Peyer's patch (tissue), 4 donors: ENCODE measurements at regions not wholly inside any gene's neighbourhood (a gene's known extent, or its start where the extent isn't known, plus 50 kb on each side); places are given as distances from the start of the nearest gene placed in this dataset.

ENCODE experiments used
- POLR2A ChIP-seq, 2 donors: fragments of 450-650 bp; IDR thresholded peaks; one replicate each; pipeline ENCODE4 v1.5.1; 2017; ENCODE audit warnings: antibody characterized with exemption in 2 of 2, mild to moderate bottlenecking in 2 of 2, moderate library complexity in 2 of 2
- TF ChIP-seq, protein P1 (sequence below), 6 experiments: fragments of 450-650 bp in 4 of 6; fragments of 200-600 bp in 2 of 6; sonication (generic) in 1 of 6; IDR thresholded peaks; one replicate each; pipeline ENCODE4 v1.5.1; 2017 to 2019; ENCODE audit warnings: antibody characterized with exemption in 6 of 6, mild to moderate bottlenecking in 3 of 6, moderate library complexity in 1 of 6

DNA sequence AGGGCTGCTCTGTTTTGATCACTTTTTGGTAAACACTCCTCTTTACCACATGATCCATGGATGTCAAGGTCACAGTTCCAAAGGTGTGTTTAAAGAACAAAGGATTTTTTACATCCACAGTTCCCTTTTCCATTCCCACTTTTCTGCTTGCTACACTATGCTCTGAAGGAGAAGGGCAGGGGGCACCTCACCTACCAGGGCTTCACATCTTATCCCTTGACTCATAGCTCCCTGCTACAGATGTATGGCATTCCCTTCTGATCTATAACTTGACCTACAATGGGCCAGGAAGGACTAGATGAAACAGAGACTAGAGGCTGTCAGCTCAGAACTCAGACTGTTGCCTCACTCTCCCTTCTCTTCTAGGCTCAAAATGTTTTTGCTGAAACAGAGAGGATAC lies 233.1 kb upstream of the RPS6KA3 start:
- TF ChIP-seq, protein P1, sequence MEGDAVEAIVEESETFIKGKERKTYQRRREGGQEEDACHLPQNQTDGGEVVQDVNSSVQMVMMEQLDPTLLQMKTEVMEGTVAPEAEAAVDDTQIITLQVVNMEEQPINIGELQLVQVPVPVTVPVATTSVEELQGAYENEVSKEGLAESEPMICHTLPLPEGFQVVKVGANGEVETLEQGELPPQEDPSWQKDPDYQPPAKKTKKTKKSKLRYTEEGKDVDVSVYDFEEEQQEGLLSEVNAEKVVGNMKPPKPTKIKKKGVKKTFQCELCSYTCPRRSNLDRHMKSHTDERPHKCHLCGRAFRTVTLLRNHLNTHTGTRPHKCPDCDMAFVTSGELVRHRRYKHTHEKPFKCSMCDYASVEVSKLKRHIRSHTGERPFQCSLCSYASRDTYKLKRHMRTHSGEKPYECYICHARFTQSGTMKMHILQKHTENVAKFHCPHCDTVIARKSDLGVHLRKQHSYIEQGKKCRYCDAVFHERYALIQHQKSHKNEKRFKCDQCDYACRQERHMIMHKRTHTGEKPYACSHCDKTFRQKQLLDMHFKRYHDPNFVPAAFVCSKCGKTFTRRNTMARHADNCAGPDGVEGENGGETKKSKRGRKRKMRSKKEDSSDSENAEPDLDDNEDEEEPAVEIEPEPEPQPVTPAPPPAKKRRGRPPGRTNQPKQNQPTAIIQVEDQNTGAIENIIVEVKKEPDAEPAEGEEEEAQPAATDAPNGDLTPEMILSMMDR (IDR thresholded peaks at IDR 0.05): no peak
- no peak for TF ChIP-seq POLR2A (IDR thresholded peaks at IDR 0.05)
